ENCODE measurements at regions not wholly inside any gene's neighbourhood (a gene's known extent, or its start where the extent isn't known, plus 50 kb on each side); places are given as distances from the start of the nearest gene placed in this dataset.

GRCh38 chrX:63275127-63275526 lies 76.0 kb downstream of the SPIN4 start:
- no peak for TF ChIP-seq POLR2AphosphoS5 (IDR thresholded peaks at IDR 0.05; ENCODE audit: borderline replicate concordance, low read depth, low read length)
- no peak for TF ChIP-seq EZH2 (IDR thresholded peaks at IDR 0.05)

All from SK-N-MC (cell line).